SK-N-SH treated with all-trans-retinoic acid at 6 μM for 48 hours (cell line): ENCODE measurements at regions not wholly inside any gene's neighbourhood (a gene's known extent, or its start where the extent isn't known, plus 50 kb on each side); places are given as distances from the start of the nearest gene placed in this dataset.

Source experiments
- ATAC-seq: fragments of 200-7000 bp; cut with Tn5 transposase; 3 replicates; pipeline ENCODE4 v1.9.1; 2020; ENCODE audit warnings: mild to moderate bottlenecking, moderate library complexity
- ARNTL ChIP-seq: fragments of 450-650 bp; formaldehyde crosslinking; IDR thresholded peaks from 2 replicates; pipeline ENCODE4 v1.5.0; 2020; ENCODE audit warnings: low read depth, mild to moderate bottlenecking, moderate library complexity, borderline replicate concordance
- CSDC2 ChIP-seq: fragments of 250-450 bp; sonication (Bioruptor Pico); IDR thresholded peaks from 2 replicates; pipeline ENCODE4 v1.5.0; 2020; ENCODE audit warnings: mild to moderate bottlenecking, moderate library complexity
- ESRRG ChIP-seq: fragments of 250-450 bp; sonication (Bioruptor Pico); IDR thresholded peaks from 2 replicates; pipeline ENCODE4 v1.6.1; 2021; ENCODE audit warnings: mild to moderate bottlenecking
- GLIS3 ChIP-seq: fragments of 250-450 bp; sonication (Bioruptor Pico); IDR thresholded peaks from 2 replicates; pipeline ENCODE4 v1.5.0; 2020; ENCODE audit warnings: mild to moderate bottlenecking, moderate library complexity
- OSR1 ChIP-seq: fragments of 250-450 bp; sonication (Bioruptor Pico); IDR thresholded peaks from 2 replicates; pipeline ENCODE4 v1.8.0; 2022; ENCODE audit warnings: moderate library complexity, mild to moderate bottlenecking, inconsistent platforms
- PPARA ChIP-seq: fragments of 250-450 bp; sonication (Bioruptor Pico); IDR thresholded peaks from 2 replicates; pipeline ENCODE4 v1.5.0; 2020; ENCODE audit warnings: mild to moderate bottlenecking, borderline replicate concordance
- RARB ChIP-seq: fragments of 250-450 bp; sonication (Bioruptor Pico); IDR thresholded peaks from 2 replicates; pipeline ENCODE4 v1.8.0; 2021; ENCODE audit warnings: mild to moderate bottlenecking, moderate library complexity
- TCF4 ChIP-seq: fragments of 250-450 bp; sonication (Bioruptor Pico); IDR thresholded peaks from 2 replicates; pipeline ENCODE4 v1.8.0; 2021; ENCODE audit warnings: mild to moderate bottlenecking, moderate library complexity, borderline replicate concordance
- ZC3H10 ChIP-seq: fragments of 250-450 bp; sonication (Bioruptor Pico); IDR thresholded peaks from 2 replicates; pipeline ENCODE4 v1.5.1; 2021; ENCODE audit warnings: mild to moderate bottlenecking, moderate library complexity
- ZFP3 ChIP-seq: fragments of 250-450 bp; sonication (Bioruptor Pico); IDR thresholded peaks from 2 replicates; pipeline ENCODE4 v1.5.0; 2020; ENCODE audit warnings: mild to moderate bottlenecking, moderate library complexity
- ZFP30 ChIP-seq: fragments of 450-650 bp; formaldehyde crosslinking; IDR thresholded peaks from 2 replicates; pipeline ENCODE4 v1.5.0; 2022; ENCODE audit warnings: mild to moderate bottlenecking, moderate library complexity
- ZNF565 ChIP-seq: fragments of 450-650 bp; formaldehyde crosslinking; conservative IDR thresholded peaks from 2 replicates; pipeline ENCODE4 v1.5.0; 2020; ENCODE audit warnings: low read depth, mild to moderate bottlenecking, moderate library complexity
- ZNF70 ChIP-seq: fragments of 450-650 bp; formaldehyde crosslinking; IDR thresholded peaks from 2 replicates; pipeline ENCODE4 v1.5.0; 2020; ENCODE audit warnings: mild to moderate bottlenecking, moderate library complexity
- ZNF8 ChIP-seq: fragments of 450-650 bp; formaldehyde crosslinking; IDR thresholded peaks from 2 replicates; pipeline ENCODE4 v1.5.0; 2020; ENCODE audit warnings: mild to moderate bottlenecking, moderate library complexity
- TF ChIP-seq, protein P1 (sequence below): fragments of 250-450 bp; sonication (Bioruptor Pico); IDR thresholded peaks from 2 replicates; pipeline ENCODE4 v1.5.1; 2020; ENCODE audit warnings: low read depth, mild to moderate bottlenecking, moderate library complexity
- TF ChIP-seq, protein P2 (sequence below): fragments of 250-450 bp; sonication (Bioruptor Pico); IDR thresholded peaks from 2 replicates; pipeline ENCODE4 v1.5.1; 2021; ENCODE audit warnings: mild to moderate bottlenecking, moderate library complexity
- TF ChIP-seq, protein P3 (sequence below): fragments of 250-450 bp; sonication (Bioruptor Pico); IDR thresholded peaks from 2 replicates; pipeline ENCODE4 v1.8.0; 2020; ENCODE audit warnings: mild to moderate bottlenecking, moderate library complexity, borderline replicate concordance
- TF ChIP-seq, protein P4 (sequence below): fragments of 250-450 bp; sonication (Bioruptor Pico); IDR thresholded peaks from 2 replicates; pipeline ENCODE4 v1.8.0; 2021; ENCODE audit warnings: low read depth, mild to moderate bottlenecking, moderate library complexity, borderline replicate concordance
- TF ChIP-seq, protein P5 (sequence below): fragments of 250-450 bp; sonication (Bioruptor Pico); IDR thresholded peaks from 2 replicates; pipeline ENCODE4 v1.5.0; 2020; ENCODE audit warnings: mild to moderate bottlenecking, moderate library complexity

DNA sequence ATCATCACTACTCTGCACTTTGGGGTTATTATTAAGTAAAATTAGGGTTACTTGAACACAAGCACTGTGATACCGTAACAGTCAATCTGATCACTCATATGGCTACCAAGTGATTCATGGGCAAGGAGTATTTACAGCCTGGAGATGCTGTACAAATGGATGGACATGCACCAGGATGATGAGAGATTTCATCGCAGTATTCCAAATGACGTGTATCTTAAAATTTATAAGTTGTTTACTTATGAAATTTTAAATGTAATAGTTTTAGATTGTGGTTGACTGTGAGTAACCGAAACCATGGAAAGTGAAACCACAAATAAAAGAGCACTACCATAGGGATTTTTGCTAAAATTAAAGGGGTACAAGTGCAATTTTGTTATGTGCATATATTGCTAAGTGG lies 462.2 kb upstream of the PTGER4 start (continued):
- TF ChIP-seq ZNF565 (CRISPR knock-in tag) (no peak), ARNTL (no peak), ZC3H10 (CRISPR knock-in tag) (no peak), RARB (CRISPR knock-in tag) (no peak), ZFP30 (CRISPR knock-in tag) (no peak), PPARA (no peak), CSDC2 (CRISPR knock-in tag) (no peak)
- TF ChIP-seq, protein P1, sequence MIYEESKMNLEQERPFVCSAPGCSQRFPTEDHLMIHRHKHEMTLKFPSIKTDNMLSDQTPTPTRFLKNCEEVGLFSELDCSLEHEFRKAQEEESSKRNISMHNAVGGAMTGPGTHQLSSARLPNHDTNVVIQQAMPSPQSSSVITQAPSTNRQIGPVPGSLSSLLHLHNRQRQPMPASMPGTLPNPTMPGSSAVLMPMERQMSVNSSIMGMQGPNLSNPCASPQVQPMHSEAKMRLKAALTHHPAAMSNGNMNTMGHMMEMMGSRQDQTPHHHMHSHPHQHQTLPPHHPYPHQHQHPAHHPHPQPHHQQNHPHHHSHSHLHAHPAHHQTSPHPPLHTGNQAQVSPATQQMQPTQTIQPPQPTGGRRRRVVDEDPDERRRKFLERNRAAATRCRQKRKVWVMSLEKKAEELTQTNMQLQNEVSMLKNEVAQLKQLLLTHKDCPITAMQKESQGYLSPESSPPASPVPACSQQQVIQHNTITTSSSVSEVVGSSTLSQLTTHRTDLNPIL (CRISPR knock-in tag) = no peak

DNA sequence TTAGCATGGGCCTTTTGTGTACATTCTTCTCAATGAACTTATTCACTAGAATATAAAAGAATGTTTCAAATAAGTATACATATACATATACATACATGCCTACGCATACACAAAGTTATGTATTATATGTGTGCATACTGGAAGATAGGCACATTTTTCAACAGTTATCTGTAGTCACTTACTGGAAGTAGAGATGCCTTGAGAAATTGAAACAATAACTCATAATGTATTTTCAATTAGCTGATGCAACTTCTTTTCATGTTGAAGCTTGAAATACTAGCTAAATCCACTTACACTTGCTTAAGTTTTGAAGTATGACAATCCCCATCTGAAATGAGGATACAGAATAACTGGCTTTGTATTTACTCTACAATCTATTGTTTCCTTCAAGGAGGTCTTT lies 469.0 kb upstream of the PTGER4 start:
- TF ChIP-seq OSR1 (CRISPR knock-in tag) (no peak), CSDC2 (CRISPR knock-in tag) (no peak), ZC3H10 (CRISPR knock-in tag) (no peak), ARNTL (no peak), RARB (CRISPR knock-in tag) (no peak), PPARA (no peak)
- TF ChIP-seq, protein P2, sequence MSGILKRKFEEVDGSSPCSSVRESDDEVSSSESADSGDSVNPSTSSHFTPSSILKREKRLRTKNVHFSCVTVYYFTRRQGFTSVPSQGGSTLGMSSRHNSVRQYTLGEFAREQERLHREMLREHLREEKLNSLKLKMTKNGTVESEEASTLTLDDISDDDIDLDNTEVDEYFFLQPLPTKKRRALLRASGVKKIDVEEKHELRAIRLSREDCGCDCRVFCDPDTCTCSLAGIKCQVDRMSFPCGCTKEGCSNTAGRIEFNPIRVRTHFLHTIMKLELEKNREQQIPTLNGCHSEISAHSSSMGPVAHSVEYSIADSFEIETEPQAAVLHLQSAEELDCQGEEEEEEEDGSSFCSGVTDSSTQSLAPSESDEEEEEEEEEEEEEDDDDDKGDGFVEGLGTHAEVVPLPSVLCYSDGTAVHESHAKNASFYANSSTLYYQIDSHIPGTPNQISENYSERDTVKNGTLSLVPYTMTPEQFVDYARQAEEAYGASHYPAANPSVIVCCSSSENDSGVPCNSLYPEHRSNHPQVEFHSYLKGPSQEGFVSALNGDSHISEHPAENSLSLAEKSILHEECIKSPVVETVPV (CRISPR knock-in tag) = no peak
- TF ChIP-seq, all 23 proteins: peak for 0
- ATAC-seq = no peak

DNA sequence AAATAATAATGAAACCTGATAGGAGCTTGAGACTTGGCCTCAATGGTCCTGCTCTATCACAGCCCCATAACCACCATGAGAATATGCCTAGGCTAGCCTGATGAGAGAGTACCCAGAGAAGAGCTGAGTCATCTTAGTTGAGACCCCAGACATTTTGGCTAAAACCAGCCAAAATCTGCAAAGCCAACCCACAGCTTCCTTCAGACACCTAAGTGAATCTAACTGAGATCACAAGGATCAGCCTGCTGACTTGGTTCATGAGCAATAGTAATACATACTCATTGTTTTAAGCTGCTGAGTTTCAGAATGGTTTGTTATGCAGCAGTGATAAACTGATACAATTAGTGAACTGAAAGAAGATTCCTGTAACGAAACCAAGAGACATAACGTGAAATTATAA lies 473.7 kb upstream of the PTGER4 start:
- ATAC-seq = no peak
- TF ChIP-seq ESRRG (no peak), ZFP3 (no peak), ZNF70 (CRISPR knock-in tag) (no peak), GLIS3 (no peak)
- TF ChIP-seq, protein P3, sequence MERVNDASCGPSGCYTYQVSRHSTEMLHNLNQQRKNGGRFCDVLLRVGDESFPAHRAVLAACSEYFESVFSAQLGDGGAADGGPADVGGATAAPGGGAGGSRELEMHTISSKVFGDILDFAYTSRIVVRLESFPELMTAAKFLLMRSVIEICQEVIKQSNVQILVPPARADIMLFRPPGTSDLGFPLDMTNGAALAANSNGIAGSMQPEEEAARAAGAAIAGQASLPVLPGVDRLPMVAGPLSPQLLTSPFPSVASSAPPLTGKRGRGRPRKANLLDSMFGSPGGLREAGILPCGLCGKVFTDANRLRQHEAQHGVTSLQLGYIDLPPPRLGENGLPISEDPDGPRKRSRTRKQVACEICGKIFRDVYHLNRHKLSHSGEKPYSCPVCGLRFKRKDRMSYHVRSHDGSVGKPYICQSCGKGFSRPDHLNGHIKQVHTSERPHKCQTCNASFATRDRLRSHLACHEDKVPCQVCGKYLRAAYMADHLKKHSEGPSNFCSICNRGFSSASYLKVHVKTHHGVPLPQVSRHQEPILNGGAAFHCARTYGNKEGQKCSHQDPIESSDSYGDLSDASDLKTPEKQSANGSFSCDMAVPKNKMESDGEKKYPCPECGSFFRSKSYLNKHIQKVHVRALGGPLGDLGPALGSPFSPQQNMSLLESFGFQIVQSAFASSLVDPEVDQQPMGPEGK (CRISPR knock-in tag) = no peak
- TF ChIP-seq, protein P4, sequence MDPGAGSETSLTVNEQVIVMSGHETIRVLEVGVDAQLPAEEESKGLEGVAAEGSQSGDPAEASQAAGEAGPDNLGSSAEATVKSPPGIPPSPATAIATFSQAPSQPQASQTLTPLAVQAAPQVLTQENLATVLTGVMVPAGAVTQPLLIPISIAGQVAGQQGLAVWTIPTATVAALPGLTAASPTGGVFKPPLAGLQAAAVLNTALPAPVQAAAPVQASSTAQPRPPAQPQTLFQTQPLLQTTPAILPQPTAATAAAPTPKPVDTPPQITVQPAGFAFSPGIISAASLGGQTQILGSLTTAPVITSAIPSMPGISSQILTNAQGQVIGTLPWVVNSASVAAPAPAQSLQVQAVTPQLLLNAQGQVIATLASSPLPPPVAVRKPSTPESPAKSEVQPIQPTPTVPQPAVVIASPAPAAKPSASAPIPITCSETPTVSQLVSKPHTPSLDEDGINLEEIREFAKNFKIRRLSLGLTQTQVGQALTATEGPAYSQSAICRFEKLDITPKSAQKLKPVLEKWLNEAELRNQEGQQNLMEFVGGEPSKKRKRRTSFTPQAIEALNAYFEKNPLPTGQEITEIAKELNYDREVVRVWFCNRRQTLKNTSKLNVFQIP (CRISPR knock-in tag) = no peak

DNA sequence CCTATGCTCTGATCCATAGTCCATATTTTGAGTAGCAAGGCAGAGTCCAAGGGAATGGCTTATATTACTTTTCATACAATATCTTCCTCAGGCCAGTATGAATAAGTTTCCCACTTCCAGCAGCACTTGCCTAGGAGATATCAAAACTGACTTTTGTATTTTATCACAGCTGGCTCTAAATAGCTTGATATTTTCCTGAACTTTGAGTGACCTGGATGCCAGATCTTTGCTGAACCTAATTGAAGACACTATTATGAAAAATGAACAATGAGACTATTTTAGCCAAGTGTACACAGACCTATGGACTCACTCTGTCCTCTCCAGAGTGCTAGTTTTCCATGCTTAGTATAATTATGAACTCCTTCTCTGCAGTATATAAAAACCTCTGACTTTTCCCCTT lies 475.6 kb upstream of the PTGER4 start:
- no peak for ATAC-seq
- TF ChIP-seq ARNTL (no peak), ZNF70 (CRISPR knock-in tag) (no peak), RARB (CRISPR knock-in tag) (no peak), OSR1 (CRISPR knock-in tag) (no peak), CSDC2 (CRISPR knock-in tag) (no peak), ESRRG (no peak), ZFP30 (CRISPR knock-in tag) (no peak), PPARA (no peak), TCF4 (CRISPR knock-in tag) (no peak), ZNF8 (CRISPR knock-in tag) (no peak)
- TF ChIP-seq, protein P1 (CRISPR knock-in tag) = no peak
- TF ChIP-seq, protein P5, sequence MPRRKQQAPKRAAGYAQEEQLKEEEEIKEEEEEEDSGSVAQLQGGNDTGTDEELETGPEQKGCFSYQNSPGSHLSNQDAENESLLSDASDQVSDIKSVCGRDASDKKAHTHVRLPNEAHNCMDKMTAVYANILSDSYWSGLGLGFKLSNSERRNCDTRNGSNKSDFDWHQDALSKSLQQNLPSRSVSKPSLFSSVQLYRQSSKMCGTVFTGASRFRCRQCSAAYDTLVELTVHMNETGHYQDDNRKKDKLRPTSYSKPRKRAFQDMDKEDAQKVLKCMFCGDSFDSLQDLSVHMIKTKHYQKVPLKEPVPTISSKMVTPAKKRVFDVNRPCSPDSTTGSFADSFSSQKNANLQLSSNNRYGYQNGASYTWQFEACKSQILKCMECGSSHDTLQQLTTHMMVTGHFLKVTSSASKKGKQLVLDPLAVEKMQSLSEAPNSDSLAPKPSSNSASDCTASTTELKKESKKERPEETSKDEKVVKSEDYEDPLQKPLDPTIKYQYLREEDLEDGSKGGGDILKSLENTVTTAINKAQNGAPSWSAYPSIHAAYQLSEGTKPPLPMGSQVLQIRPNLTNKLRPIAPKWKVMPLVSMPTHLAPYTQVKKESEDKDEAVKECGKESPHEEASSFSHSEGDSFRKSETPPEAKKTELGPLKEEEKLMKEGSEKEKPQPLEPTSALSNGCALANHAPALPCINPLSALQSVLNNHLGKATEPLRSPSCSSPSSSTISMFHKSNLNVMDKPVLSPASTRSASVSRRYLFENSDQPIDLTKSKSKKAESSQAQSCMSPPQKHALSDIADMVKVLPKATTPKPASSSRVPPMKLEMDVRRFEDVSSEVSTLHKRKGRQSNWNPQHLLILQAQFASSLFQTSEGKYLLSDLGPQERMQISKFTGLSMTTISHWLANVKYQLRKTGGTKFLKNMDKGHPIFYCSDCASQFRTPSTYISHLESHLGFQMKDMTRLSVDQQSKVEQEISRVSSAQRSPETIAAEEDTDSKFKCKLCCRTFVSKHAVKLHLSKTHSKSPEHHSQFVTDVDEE (CRISPR knock-in tag) = no peak
- TF ChIP-seq, protein P3 (CRISPR knock-in tag) = no peak
- TF ChIP-seq, protein P4 (CRISPR knock-in tag) = no peak
- TF ChIP-seq, protein P2 (CRISPR knock-in tag) = no peak
